ENCODE measurements at regions not wholly inside any gene's neighbourhood (a gene's known extent, or its start where the extent isn't known, plus 50 kb on each side); places are given as distances from the start of the nearest gene placed in this dataset.

- TF ChIP-seq JUND (IDR thresholded peaks at IDR 0.05; ENCODE audit: low read depth), result no peak
Measured at GRCh38 chr16:73321853-73322252, 273.9 kb upstream of the ZFHX3 start.

GRCh38 chr16:73319737-73320136 lies 271.8 kb upstream of the ZFHX3 start:
- no peak for DNase-seq (ENCODE audit: low read depth in 1 of 2, low spot score in 1 of 2)
- in situ Hi-C loops (cut with HindIII; ENCODE audit: low pct_unique_long_range_greater_than_20kb, low sequenced_read_pairs), result no loop called here
- no peak for TF ChIP-seq JUND (IDR thresholded peaks at IDR 0.05; ENCODE audit: low read depth)

More at GRCh38 chr16:73321853-73322252, 273.9 kb upstream of the ZFHX3 start:
- in situ Hi-C loops (cut with HindIII; ENCODE audit: low pct_unique_long_range_greater_than_20kb, low sequenced_read_pairs), result no loop called here
- no peak for DNase-seq (ENCODE audit: low read depth in 1 of 2, low spot score in 1 of 2)

GRCh38 chr16:73319261-73319660 lies 271.3 kb upstream of the ZFHX3 start:
- no peak for DNase-seq (ENCODE audit: low read depth in 1 of 2, low spot score in 1 of 2)
- in situ Hi-C loops (cut with HindIII; ENCODE audit: low pct_unique_long_range_greater_than_20kb, low sequenced_read_pairs), result no loop called here
- no peak for TF ChIP-seq JUND (IDR thresholded peaks at IDR 0.05; ENCODE audit: low read depth)

GRCh38 chr16:73317321-73317857 lies 269.5 kb upstream of the ZFHX3 start:
- no peak for DNase-seq (ENCODE audit: low read depth in 1 of 2, low spot score in 1 of 2)
- in situ Hi-C loops (cut with HindIII; ENCODE audit: low pct_unique_long_range_greater_than_20kb, low sequenced_read_pairs), result no loop called here
- no peak for TF ChIP-seq JUND (IDR thresholded peaks at IDR 0.05; ENCODE audit: low read depth)

GRCh38 chr16:73315645-73316044 lies 267.7 kb upstream of the ZFHX3 start:
- DNase-seq (ENCODE audit: low read depth in 1 of 2, low spot score in 1 of 2), result no peak
- no peak for TF ChIP-seq JUND (IDR thresholded peaks at IDR 0.05; ENCODE audit: low read depth)
- in situ Hi-C loops (cut with HindIII; ENCODE audit: low pct_unique_long_range_greater_than_20kb, low sequenced_read_pairs), result no loop called here

- in situ Hi-C loops (cut with HindIII; ENCODE audit: low pct_unique_long_range_greater_than_20kb, low sequenced_read_pairs), result no loop called here
- no peak for DNase-seq (ENCODE audit: low read depth in 1 of 2, low spot score in 1 of 2)
- no peak for TF ChIP-seq JUND (IDR thresholded peaks at IDR 0.05; ENCODE audit: low read depth)
Measured at GRCh38 chr16:73313950-73314349, 266.0 kb upstream of the ZFHX3 start.

- in situ Hi-C loops (cut with HindIII; ENCODE audit: low pct_unique_long_range_greater_than_20kb, low sequenced_read_pairs), result no loop called here
- DNase-seq (ENCODE audit: low read depth in 1 of 2, low spot score in 1 of 2), result no peak
- no peak for TF ChIP-seq JUND (IDR thresholded peaks at IDR 0.05; ENCODE audit: low read depth)
Measured at GRCh38 chr16:73311857-73312723, 264.2 kb upstream of the ZFHX3 start.

GRCh38 chr16:73308771-73309170 lies 260.8 kb upstream of the ZFHX3 start:
- in situ Hi-C loops (cut with HindIII; ENCODE audit: low pct_unique_long_range_greater_than_20kb, low sequenced_read_pairs), result no loop called here
- TF ChIP-seq JUND (IDR thresholded peaks at IDR 0.05; ENCODE audit: low read depth), result no peak
- no peak for DNase-seq (ENCODE audit: low read depth in 1 of 2, low spot score in 1 of 2)

GRCh38 chr16:73306901-73307413 lies 259.0 kb upstream of the ZFHX3 start:
- no peak for TF ChIP-seq JUND (IDR thresholded peaks at IDR 0.05; ENCODE audit: low read depth)
- no peak for DNase-seq (ENCODE audit: low read depth in 1 of 2, low spot score in 1 of 2)
- in situ Hi-C loops (cut with HindIII; ENCODE audit: low pct_unique_long_range_greater_than_20kb, low sequenced_read_pairs), result no loop called here

GRCh38 chr16:73304008-73304774 lies 256.3 kb upstream of the ZFHX3 start:
- DNase-seq (ENCODE audit: low read depth in 1 of 2, low spot score in 1 of 2), result no peak
- in situ Hi-C loops (cut with HindIII; ENCODE audit: low pct_unique_long_range_greater_than_20kb, low sequenced_read_pairs), result no loop called here
- no peak for TF ChIP-seq JUND (IDR thresholded peaks at IDR 0.05; ENCODE audit: low read depth)

- TF ChIP-seq JUND (IDR thresholded peaks at IDR 0.05; ENCODE audit: low read depth), result no peak
- in situ Hi-C loops (cut with HindIII; ENCODE audit: low pct_unique_long_range_greater_than_20kb, low sequenced_read_pairs), result no loop called here
- no peak for DNase-seq (ENCODE audit: low read depth in 1 of 2, low spot score in 1 of 2)
Measured at GRCh38 chr16:73302942-73303341, 255.0 kb upstream of the ZFHX3 start.

GRCh38 chr16:73301984-73302383 lies 254.1 kb upstream of the ZFHX3 start:
- TF ChIP-seq JUND (IDR thresholded peaks at IDR 0.05; ENCODE audit: low read depth), result no peak
- in situ Hi-C loops (cut with HindIII; ENCODE audit: low pct_unique_long_range_greater_than_20kb, low sequenced_read_pairs), result no loop called here

GRCh38 chr16:73299346-73299745 lies 251.4 kb upstream of the ZFHX3 start:
- no peak for TF ChIP-seq JUND (IDR thresholded peaks at IDR 0.05; ENCODE audit: low read depth)
- in situ Hi-C loops (cut with HindIII; ENCODE audit: low pct_unique_long_range_greater_than_20kb, low sequenced_read_pairs), result no loop called here
- DNase-seq (ENCODE audit: low read depth in 1 of 2, low spot score in 1 of 2), result no peak

More at GRCh38 chr16:73301984-73302383, 254.1 kb upstream of the ZFHX3 start:
- no peak for DNase-seq (ENCODE audit: low read depth in 1 of 2, low spot score in 1 of 2)

Data from T47D (cell line).